ENCODE measurements at regions not wholly inside any gene's neighbourhood (a gene's known extent, or its start where the extent isn't known, plus 50 kb on each side); places are given as distances from the start of the nearest gene placed in this dataset.

- no peaks in the 10 kb centered on the region for H3K4me1 ChIP-seq (ENCODE audit: low read length)
- no peaks in the 10 kb centered on the region for H3K9me2 ChIP-seq (replicated peaks; ENCODE audit: insufficient read depth, low read length)
- no peaks in the 10 kb centered on the region for H3K27me3 ChIP-seq (ENCODE audit: low read length)
- H3K27ac ChIP-seq (ENCODE audit: low read length), result no peak overlapping the region
- H3K4me3 ChIP-seq (ENCODE audit: low read length), result no peak overlapping the region
- no peaks in the 10 kb centered on the region for H3K9me3 ChIP-seq (ENCODE audit: low read length)
- peaks cover 51% of the 10 kb centered on the region for H4K20me1 ChIP-seq (ENCODE audit: insufficient read depth, low read depth, low read length)
- no peak overlapping the region for H3K9ac ChIP-seq (ENCODE audit: low read length)
- no peak overlapping the region for H2AFZ ChIP-seq (ENCODE audit: low read length)
- no peak overlapping the region for H3K4me2 ChIP-seq (ENCODE audit: low read depth, low read length, poor library complexity, severe bottlenecking)
- H3K36me3 ChIP-seq (ENCODE audit: insufficient read depth, low read length), result no peaks in the 10 kb centered on the region
- H3K79me2 ChIP-seq (ENCODE audit: low read length), result no peaks in the 10 kb centered on the region
- DNase-seq, result no peak
These were observed 61.6 kb upstream of the IQSEC1 start for GRCh38 chr3:13134879-13135206.

GRCh38 chr3:13134166-13134878 lies 61.1 kb upstream of the IQSEC1 start:
- no peak overlapping the region for H3K4me2 ChIP-seq (ENCODE audit: low read depth, low read length, poor library complexity, severe bottlenecking)
- no peaks in the 10 kb centered on the region for H3K27me3 ChIP-seq (ENCODE audit: low read length)
- H3K4me3 ChIP-seq (ENCODE audit: low read length), result no peak overlapping the region
- H4K20me1 ChIP-seq (ENCODE audit: insufficient read depth, low read depth, low read length), result peaks cover 46% of the 10 kb centered on the region
- DNase-seq, result no peak
- no peaks in the 10 kb centered on the region for H3K9me2 ChIP-seq (replicated peaks; ENCODE audit: insufficient read depth, low read length)
- H3K36me3 ChIP-seq (ENCODE audit: insufficient read depth, low read length), result no peaks in the 10 kb centered on the region
- H3K79me2 ChIP-seq (ENCODE audit: low read length), result no peaks in the 10 kb centered on the region
- H3K4me1 ChIP-seq (ENCODE audit: low read length), result no peaks in the 10 kb centered on the region
- no peak overlapping the region for H2AFZ ChIP-seq (ENCODE audit: low read length)
- no peak overlapping the region for H3K9ac ChIP-seq (ENCODE audit: low read length)
- no peak overlapping the region for H3K27ac ChIP-seq (ENCODE audit: low read length)
- no peaks in the 10 kb centered on the region for H3K9me3 ChIP-seq (ENCODE audit: low read length)

DNA sequence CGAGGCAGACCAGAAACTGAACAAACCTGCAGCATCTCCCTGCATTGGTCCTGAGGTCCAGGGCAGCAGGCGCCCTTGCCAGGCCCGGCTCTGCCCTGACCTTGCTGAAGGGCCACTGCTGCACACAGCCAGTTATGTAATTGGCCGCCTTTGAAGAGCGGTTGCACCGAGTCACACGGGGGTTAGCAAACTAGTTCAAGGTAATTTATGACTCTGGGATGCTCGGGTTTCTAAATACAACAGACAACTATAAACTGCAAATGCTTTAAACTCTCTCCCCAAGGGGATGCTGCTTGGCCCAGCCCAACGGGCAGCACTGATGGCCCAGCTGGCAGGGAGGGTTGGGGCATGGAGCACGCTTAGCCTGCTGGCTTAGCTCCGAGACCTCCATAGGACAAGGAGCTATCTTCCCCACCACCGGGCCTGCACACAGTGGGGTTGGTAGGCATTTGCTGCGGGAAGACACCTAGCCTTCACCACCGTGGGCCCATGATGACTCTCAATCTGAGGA lies 60.3 kb upstream of the IQSEC1 start:
- Histone ChIP-seq H2AFZ (ENCODE audit: low read length) (no peak overlapping the region), H3K27me3 (ENCODE audit: low read length) (no peaks in the 10 kb centered on the region), H3K4me3 (ENCODE audit: low read length) (no peak overlapping the region), H3K79me2 (ENCODE audit: low read length) (no peaks in the 10 kb centered on the region), H4K20me1 (ENCODE audit: insufficient read depth, low read depth, low read length) (peaks cover 39% of the 10 kb centered on the region; the same call in 1 of the 2 replicates), H3K27ac (ENCODE audit: low read length) (no peak overlapping the region), H3K4me1 (ENCODE audit: low read length) (no peaks in the 10 kb centered on the region), H3K36me3 (ENCODE audit: insufficient read depth, low read length) (no peaks in the 10 kb centered on the region), H3K9me2 (replicated peaks; ENCODE audit: insufficient read depth, low read length) (no peaks in the 10 kb centered on the region), H3K9me3 (ENCODE audit: low read length) (no peaks in the 10 kb centered on the region), H3K4me2 (ENCODE audit: low read depth, low read length, poor library complexity, severe bottlenecking) (no peak overlapping the region), H3K9ac (ENCODE audit: low read length) (no peak overlapping the region)
- DNase-seq, result no peak

DNA sequence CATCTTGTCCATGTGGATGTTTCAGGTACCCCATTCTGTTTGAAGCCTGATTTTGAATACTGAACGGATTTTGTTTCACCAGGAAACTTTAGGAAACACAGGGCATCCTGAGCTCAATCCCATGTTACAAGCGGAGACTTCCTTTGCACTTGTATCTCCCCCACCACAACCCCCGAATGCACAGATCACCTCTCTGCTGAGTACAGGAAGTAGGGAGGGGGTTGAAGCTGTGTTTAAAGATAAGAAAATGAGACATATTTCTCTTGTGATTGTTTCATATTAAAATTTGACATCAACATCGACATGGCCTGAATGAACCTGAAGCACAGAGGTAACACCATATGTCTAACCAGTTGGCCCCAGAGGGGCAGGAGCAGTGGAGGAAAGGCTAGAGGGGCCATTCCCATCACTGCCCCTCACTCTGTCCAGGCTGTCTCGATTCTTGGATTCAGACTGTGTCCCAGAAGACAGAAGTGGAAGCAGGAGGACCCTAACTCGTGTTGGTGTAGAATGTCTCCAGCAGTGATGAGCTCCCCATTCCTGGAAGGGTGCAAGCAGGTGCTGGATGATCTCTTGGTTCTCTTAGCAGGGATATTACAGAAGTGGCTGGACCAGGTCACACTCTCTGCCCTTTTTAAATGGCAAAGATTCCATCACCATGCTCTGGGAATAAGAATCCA lies 59.6 kb upstream of the IQSEC1 start:
- Histone ChIP-seq H3K79me2 (ENCODE audit: low read length) (no peaks in the 10 kb centered on the region), H4K20me1 (ENCODE audit: insufficient read depth, low read depth, low read length) (peaks cover 33% of the 10 kb centered on the region; the same call in 1 of the 2 replicates), H3K4me2 (ENCODE audit: low read depth, low read length, poor library complexity, severe bottlenecking) (no peak overlapping the region), H3K9me2 (replicated peaks; ENCODE audit: insufficient read depth, low read length) (no peaks in the 10 kb centered on the region), H3K36me3 (ENCODE audit: insufficient read depth, low read length) (no peaks in the 10 kb centered on the region), H3K4me1 (ENCODE audit: low read length) (no peaks in the 10 kb centered on the region), H3K27me3 (ENCODE audit: low read length) (no peaks in the 10 kb centered on the region), H2AFZ (ENCODE audit: low read length) (no peak overlapping the region), H3K9ac (ENCODE audit: low read length) (no peak overlapping the region), H3K4me3 (ENCODE audit: low read length) (no peak overlapping the region), H3K27ac (ENCODE audit: low read length) (no peak overlapping the region), H3K9me3 (ENCODE audit: low read length) (no peaks in the 10 kb centered on the region)
- DNase-seq, result no peak

DNA sequence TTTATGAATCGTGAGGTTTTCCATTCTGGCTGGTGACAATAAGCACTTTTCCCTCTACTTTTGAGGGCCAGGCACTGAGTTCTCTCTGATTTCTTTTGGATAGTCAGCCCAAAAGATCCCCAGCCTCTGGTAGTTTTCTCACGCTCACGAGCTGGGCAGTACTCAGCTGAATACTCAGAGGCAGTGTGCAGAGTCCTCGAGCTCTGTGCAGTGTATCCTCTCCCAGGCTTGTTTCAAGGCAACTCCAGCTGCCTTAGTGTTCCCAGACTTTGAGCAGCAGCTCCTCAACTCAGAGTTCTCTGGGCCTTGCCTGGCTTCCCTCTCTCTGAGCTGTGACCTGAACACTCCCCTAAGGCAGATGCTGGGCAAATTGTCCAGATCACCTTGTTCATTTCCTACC lies 59.1 kb upstream of the IQSEC1 start:
- Histone ChIP-seq H3K27ac (ENCODE audit: low read length) (no peak overlapping the region), H3K9ac (ENCODE audit: low read length) (no peak overlapping the region), H3K36me3 (ENCODE audit: insufficient read depth, low read length) (no peaks in the 10 kb centered on the region), H3K4me2 (ENCODE audit: low read depth, low read length, poor library complexity, severe bottlenecking) (no peak overlapping the region), H3K79me2 (ENCODE audit: low read length) (no peaks in the 10 kb centered on the region), H3K9me3 (ENCODE audit: low read length) (no peaks in the 10 kb centered on the region), H4K20me1 (ENCODE audit: insufficient read depth, low read depth, low read length) (peaks cover 32% of the 10 kb centered on the region; the same call in 1 of the 2 replicates), H3K9me2 (replicated peaks; ENCODE audit: insufficient read depth, low read length) (no peaks in the 10 kb centered on the region), H3K4me1 (ENCODE audit: low read length) (no peaks in the 10 kb centered on the region), H3K27me3 (ENCODE audit: low read length) (no peaks in the 10 kb centered on the region), H2AFZ (ENCODE audit: low read length) (no peak overlapping the region), H3K4me3 (ENCODE audit: low read length) (no peak overlapping the region)
- DNase-seq, result no peak

DNA sequence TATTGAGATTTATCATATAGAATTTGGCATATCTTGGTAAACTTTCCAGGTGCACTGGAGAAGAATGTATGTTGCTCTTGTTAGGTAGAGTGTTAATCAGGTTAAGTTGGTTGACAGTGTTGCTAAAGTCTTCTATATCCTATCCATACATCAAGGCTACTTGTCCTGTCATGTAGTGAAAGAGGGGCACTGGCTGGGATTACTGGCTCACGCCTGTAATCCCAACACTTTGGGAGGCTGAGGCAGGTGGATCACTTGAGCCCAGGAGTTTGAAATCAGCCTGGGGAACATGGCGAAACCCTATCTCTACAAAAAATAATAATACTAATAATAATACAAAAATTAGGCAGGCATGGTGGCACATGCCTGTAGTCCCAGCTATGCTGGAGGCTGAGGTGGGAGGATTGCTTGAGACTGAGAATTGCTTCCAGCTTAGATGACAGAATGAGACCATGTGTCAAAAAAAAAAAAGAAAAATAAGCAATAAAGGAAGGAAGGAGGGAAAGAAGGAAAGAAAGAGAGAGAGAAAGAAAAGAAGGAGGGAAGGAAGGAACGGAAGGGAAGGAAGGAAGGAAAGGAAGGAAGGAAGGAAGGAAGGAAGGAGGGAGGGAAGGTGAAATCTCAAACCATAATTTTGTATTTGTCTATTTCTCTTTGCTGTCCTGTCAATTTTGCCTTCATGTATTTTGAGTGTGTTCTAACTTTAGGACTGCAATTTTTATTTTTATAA lies 57.4 kb upstream of the IQSEC1 start:
- no peak overlapping the region for H2AFZ ChIP-seq (ENCODE audit: low read length)
- H3K9me2 ChIP-seq (replicated peaks; ENCODE audit: insufficient read depth, low read length), result no peaks in the 10 kb centered on the region
- H3K27ac ChIP-seq (ENCODE audit: low read length), result no peak overlapping the region
- no peak overlapping the region for H3K9ac ChIP-seq (ENCODE audit: low read length)
- no peak overlapping the region for H3K4me3 ChIP-seq (ENCODE audit: low read length)
- peaks cover 30% of the 10 kb centered on the region; the same call in 1 of the 2 replicates for H4K20me1 ChIP-seq (ENCODE audit: insufficient read depth, low read depth, low read length)
- no peak overlapping the region for H3K4me2 ChIP-seq (ENCODE audit: low read depth, low read length, poor library complexity, severe bottlenecking)
- no peaks in the 10 kb centered on the region for H3K79me2 ChIP-seq (ENCODE audit: low read length)
- no peaks in the 10 kb centered on the region for H3K27me3 ChIP-seq (ENCODE audit: low read length)
- no peaks in the 10 kb centered on the region for H3K4me1 ChIP-seq (ENCODE audit: low read length)
- DNase-seq, result no peak
- no peaks in the 10 kb centered on the region for H3K36me3 ChIP-seq (ENCODE audit: insufficient read depth, low read length)
- no peaks in the 10 kb centered on the region for H3K9me3 ChIP-seq (ENCODE audit: low read length)

DNA sequence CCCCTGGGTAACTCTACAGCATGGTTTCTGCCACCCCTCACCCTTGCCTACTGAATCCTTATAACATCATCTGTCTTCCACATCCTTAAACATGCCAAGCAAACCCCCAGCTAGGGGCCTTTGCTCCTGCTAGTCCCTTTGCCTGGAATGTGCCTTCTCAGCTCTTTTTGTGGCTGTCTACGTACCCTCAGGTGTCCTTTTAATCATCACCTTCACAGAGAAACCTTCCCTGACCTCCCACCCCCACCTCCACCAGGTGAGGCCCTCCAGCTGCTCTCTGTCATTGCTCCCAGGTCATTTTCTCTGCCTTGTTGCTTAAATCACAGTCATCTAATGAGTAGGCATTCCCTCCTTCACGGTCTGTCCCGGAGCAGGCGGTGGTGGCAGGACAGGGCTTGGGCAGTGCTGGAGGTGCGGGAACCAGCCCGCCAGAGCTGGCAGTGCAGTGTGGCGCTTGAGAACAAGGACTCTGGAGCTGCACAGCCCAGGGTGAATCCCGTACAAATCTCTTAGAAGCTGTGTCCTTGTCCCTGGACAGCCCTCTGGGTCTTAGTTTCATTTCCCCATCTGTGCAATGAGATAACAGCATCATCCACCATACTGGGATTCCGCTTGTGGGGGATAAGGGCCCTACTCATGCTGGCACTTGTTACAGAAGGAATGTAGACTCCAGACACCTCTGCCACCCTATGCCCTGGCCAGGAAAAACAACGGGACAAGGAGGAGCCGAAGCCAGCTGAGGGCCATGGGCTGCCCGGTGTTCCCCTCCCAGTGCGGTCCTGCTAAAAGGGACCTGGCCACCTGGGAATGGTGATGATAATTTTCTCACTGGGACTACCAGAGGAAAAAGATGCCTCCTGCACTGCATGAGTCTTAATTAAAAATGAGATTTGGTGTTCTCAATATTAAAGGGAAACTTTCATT lies 52.1 kb upstream of the IQSEC1 start:
- Histone ChIP-seq H3K27me3 (ENCODE audit: low read length) (no peaks in the 10 kb centered on the region), H3K9me2 (replicated peaks; ENCODE audit: insufficient read depth, low read length) (no peaks in the 10 kb centered on the region), H3K4me1 (ENCODE audit: low read length) (no peaks in the 10 kb centered on the region), H4K20me1 (ENCODE audit: insufficient read depth, low read depth, low read length) (peaks cover 48% of the 10 kb centered on the region), H3K4me3 (ENCODE audit: low read length) (no peak overlapping the region), H3K79me2 (ENCODE audit: low read length) (no peaks in the 10 kb centered on the region), H3K27ac (ENCODE audit: low read length) (no peak overlapping the region), H3K9ac (ENCODE audit: low read length) (no peak overlapping the region), H3K4me2 (ENCODE audit: low read depth, low read length, poor library complexity, severe bottlenecking) (no peak overlapping the region), H3K36me3 (ENCODE audit: insufficient read depth, low read length) (no peaks in the 10 kb centered on the region), H3K9me3 (ENCODE audit: low read length) (no peaks in the 10 kb centered on the region), H2AFZ (ENCODE audit: low read length) (no peak overlapping the region)
- no peak for DNase-seq

All from Karpas-422 (cell line).